Esophagus (tissue), 2 donors: ENCODE measurements at regions not wholly inside any gene's neighbourhood (a gene's known extent, or its start where the extent isn't known, plus 50 kb on each side); places are given as distances from the start of the nearest gene placed in this dataset.
"Not testable (repeated sequence)": the region's sequence is repeated elsewhere in the genome, so short reads cannot be mapped to it uniquely, and the experiment has no call there.

Experiments used
- H3K27ac ChIP-seq, 2 donors: one replicate each; pipeline ENCODE4 v1.5.1; 2013; ENCODE audit warnings: low read depth in 2 of 2, mild to moderate bottlenecking in 2 of 2, inconsistent platforms in 1 of 2, low read length in 1 of 2, moderate library complexity in 1 of 2
- H3K27me3 ChIP-seq, 2 donors: one replicate each; pipeline ENCODE4 v1.6.1; 2013; ENCODE audit warnings: low read length in 2 of 2, control low read depth in 1 of 2, mild to moderate bottlenecking in 1 of 2; ENCODE audit not compliant: insufficient read depth in 2 of 2, control insufficient read depth in 1 of 2
- H3K36me3 ChIP-seq, 2 donors: one replicate each; pipeline ENCODE4 v1.6.1; 2013; ENCODE audit warnings: low read length in 1 of 2; ENCODE audit not compliant: control insufficient read depth in 2 of 2, insufficient read depth in 2 of 2
- H3K4me1 ChIP-seq, 2 donors: one replicate each; pipeline ENCODE4 v1.6.1; 2013; ENCODE audit warnings: low read length in 1 of 2; ENCODE audit not compliant: control insufficient read depth in 2 of 2, insufficient read depth in 2 of 2
- H3K4me3 ChIP-seq, 2 donors: one replicate each; pipeline ENCODE4 v1.5.1; 2013; ENCODE audit warnings: low read length in 2 of 2, mild to moderate bottlenecking in 2 of 2, low read depth in 1 of 2, moderate library complexity in 1 of 2
- H3K9me3 ChIP-seq, 2 donors: one replicate each; pipeline ENCODE4 v1.6.1; 2013; ENCODE audit warnings: mild to moderate bottlenecking in 2 of 2, low read depth in 1 of 2, low read length in 1 of 2, moderate library complexity in 1 of 2; ENCODE audit not compliant: control insufficient read depth in 2 of 2, insufficient read depth in 1 of 2
- WGBS, 2 donors: extraction: QIAGEN DNeasy Blood & Tissue Kit; methylation state at CpG; one replicate each; pipeline ENCODE4 v1.1.7; 2013; 5-methylcytosine and 5-hydroxymethylcytosine counted together
- donor health status: healthy with polysubstance abuse.
- donor health status: Bipolar disorder and iron deficiency.

DNA sequence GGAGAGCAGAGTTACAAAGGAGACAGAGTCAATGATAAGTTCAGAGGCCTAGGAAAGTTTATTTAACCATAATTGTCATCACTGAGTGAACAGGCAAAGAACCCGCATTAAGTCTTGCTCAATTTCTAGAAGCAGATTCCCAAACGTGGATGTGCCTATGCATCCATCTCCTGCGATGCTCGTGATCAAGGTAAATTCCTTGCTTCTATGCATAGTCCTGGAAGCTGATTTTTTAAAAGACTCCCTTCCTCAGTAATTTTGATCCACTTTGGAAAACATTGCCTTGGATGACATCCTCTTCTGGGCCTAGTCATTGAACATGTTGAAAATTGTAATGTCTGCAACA lies 116.4 kb downstream of the TNFSF18 start:
- Histone ChIP-seq H3K36me3 (no peaks in the 10 kb centered on the region), H3K4me1 (no peaks in the 10 kb centered on the region), H3K27ac (peak overlapping the region; percentile 10 to 85), H3K4me3 (no peak overlapping the region), H3K27me3 (no peaks in the 10 kb centered on the region), H3K9me3 (no peaks in the 10 kb centered on the region)
- WGBS, 2 donors, result 60 to 74% methylated on average over 4 of the region's 4 CpGs

DNA sequence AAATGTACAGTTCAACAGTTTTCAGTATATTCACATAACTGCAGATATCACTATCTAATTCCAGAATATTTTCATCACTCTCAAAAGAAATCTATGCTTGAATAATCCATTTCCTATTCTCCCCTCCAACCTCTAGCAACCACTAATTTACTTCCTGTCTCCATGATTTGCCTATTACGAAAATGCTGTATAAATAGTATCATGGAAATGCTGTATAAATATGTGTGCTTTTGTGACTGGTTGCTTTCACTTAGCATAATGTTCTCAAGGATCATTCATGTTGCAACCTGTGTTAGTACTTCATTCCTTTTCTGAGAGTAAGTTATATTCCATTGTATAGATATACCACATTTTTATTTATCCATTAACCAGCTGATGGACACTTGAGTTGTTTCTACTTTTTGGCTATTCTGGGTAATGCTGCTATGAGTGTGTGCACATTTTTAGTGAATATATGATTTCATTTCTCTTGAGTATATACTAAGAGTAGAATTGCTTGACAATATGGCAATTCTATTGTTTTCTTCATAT lies 115.6 kb downstream of the TNFSF18 start:
- Histone ChIP-seq H3K36me3 (no peaks in the 10 kb centered on the region), H3K27ac (no peak overlapping the region), H3K4me3 (no peak overlapping the region), H3K9me3 (no peaks in the 10 kb centered on the region), H3K27me3 (no peaks in the 10 kb centered on the region), H3K4me1 (no peaks in the 10 kb centered on the region)
- 68 to 79% methylated on average over 1 of the region's 1 CpG for WGBS, 2 donors

DNA sequence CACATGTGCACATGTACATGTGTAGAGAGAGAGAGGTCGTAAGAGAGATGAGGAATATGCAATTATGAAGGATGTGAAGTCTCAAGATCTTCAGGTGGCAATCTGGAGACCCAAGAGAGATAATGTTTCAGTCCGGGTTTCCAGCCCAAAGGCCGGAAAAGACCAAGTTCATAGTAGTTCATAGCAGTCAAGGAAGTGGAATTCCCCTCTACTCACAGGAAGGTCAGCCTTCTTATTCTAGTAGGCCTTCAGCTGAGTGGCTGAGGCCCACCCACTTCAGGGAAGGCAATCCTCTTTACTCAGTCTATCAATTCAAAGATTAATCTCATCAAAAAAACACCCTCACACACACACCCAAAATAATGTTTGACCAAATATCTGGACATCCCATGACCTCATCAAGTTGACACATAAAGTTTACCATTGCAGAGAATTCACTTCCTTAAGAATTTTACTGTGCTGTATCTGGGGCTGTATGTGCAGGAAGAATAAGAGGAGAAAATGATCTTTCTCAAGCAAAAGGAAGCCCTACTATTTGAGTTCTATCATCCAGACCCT lies 114.6 kb downstream of the TNFSF18 start:
- H3K27ac ChIP-seq, result no peak overlapping the region
- H3K27me3 ChIP-seq, result no peaks in the 10 kb centered on the region
- H3K4me1 ChIP-seq, result no peaks in the 10 kb centered on the region
- no peak overlapping the region for H3K4me3 ChIP-seq
- no peaks in the 10 kb centered on the region for H3K36me3 ChIP-seq
- 89 to 92% methylated on average over 3 of the region's 3 CpGs for WGBS, 2 donors
- H3K9me3 ChIP-seq, result no peaks in the 10 kb centered on the region

DNA sequence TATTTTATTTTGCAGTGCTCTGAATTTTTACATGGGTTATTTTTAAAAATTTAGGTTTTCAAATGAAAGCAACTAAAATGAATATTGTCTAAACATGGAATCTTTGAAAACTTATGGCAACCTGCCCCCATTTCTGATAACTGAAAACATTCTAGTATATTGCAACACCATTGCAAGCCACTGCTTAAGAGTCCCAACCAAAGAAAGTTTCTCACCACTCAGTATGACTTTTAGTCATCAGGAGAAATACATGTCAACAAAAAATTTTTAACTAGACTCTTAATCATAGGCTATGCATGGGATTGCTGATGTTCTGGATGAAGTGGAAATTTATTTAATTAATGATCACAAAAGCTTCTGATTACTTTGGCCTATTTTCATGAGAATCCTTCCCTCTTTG lies 112.1 kb downstream of the TNFSF18 start:
- no peaks in the 10 kb centered on the region for H3K36me3 ChIP-seq
- H3K9me3 ChIP-seq, result no peaks in the 10 kb centered on the region
- no peak overlapping the region for H3K27ac ChIP-seq
- no peak overlapping the region for H3K4me3 ChIP-seq
- no peaks in the 10 kb centered on the region for H3K27me3 ChIP-seq
- no peaks in the 10 kb centered on the region for H3K4me1 ChIP-seq

DNA sequence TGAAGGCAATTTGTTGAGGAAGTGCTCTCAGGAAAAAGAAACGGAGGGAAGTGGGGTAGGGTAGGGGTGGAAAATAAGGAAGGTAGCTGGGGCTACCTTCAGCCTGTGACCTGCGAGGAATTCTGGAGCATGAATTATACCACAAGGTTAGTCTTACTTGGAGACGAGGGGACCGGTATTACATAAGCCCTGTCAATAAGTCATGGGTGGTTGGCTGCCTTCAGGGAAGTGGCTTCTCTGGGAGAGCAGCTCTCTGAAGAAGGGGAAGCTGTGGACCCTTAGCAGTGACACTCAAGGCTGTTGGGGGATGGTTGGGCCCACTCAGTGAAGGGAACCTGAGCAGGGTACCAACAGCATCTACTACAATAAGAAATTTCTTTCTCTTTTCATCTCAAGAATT lies 111.3 kb downstream of the TNFSF18 start:
- H3K36me3 ChIP-seq, result no peaks in the 10 kb centered on the region
- WGBS, 2 donors, result 87 to 88% methylated on average over 4 of the region's 4 CpGs
- H3K27me3 ChIP-seq, result no peaks in the 10 kb centered on the region

DNA sequence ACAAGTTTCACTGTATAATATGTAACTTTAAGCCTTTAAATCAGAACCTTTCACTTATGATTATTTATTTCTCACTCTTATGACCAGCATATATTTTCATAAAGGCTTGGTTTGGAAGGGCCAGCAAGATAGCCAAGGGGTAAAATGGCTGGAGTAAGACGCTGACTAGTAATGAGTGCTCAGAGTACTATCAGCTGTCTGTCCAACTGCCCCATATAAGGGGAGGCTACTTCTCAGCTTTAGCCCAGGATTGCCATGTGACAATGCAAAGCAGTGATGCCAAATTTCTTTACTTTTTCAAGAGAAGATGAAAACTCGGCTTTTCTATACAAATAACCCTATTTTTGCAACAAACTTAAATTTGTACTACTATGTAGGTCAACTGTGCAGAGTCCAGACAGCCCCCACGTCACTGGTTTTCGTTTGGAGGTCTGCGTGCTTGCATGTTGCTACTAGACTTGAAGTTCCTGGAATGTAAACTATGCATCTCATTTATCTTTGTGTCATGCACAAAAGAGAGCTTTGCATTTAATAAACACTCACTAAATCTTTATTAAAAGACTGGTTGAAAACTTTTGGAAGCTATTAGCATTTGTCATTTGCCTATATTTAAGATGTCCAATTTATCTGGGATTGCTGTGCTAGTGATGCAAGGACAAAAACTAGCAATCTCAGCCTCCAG lies 110.4 kb downstream of the TNFSF18 start:
- Histone ChIP-seq H3K27ac (no peak overlapping the region), H3K27me3 (no peaks in the 10 kb centered on the region), H3K4me3 (no peak overlapping the region), H3K9me3 (no peaks in the 10 kb centered on the region), H3K4me1 (no peaks in the 10 kb centered on the region), H3K36me3 (no peaks in the 10 kb centered on the region)
- 38 to 59% methylated on average over 5 of the region's 5 CpGs for WGBS, 2 donors

More for the DNA sequence above, 111.3 kb downstream of the TNFSF18 start:
- no peaks in the 10 kb centered on the region for H3K4me1 ChIP-seq
- no peak overlapping the region for H3K27ac ChIP-seq
- no peaks in the 10 kb centered on the region for H3K9me3 ChIP-seq
- H3K4me3 ChIP-seq, result no peak overlapping the region

DNA sequence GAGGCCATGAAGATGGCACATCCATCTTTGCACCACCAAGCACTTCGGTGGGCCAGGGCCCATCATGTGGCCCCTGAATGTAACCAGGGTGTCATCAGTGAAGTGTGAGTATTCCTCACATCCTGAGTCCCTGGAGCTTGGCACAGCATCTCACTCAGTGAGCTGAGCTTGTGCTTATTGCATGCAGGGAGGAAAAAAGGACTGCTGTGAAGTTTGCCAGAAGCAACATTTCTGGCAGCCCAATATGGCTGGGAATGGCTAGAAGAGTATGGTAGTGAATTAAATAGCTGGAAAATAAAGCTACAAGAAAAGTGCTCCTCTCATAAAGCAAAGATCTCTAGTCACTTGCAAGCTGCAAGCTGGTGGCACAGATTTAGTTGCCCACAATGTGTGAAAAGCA lies 109.3 kb downstream of the TNFSF18 start:
- H3K27ac ChIP-seq, result no peak overlapping the region
- no peak overlapping the region for H3K4me3 ChIP-seq
- H3K4me1 ChIP-seq, result no peaks in the 10 kb centered on the region
- WGBS, 2 donors, result 71 to 86% methylated on average over 1 of the region's 1 CpG
- H3K27me3 ChIP-seq, result no peaks in the 10 kb centered on the region
- H3K36me3 ChIP-seq, result no peaks in the 10 kb centered on the region
- H3K9me3 ChIP-seq, result no peaks in the 10 kb centered on the region

DNA sequence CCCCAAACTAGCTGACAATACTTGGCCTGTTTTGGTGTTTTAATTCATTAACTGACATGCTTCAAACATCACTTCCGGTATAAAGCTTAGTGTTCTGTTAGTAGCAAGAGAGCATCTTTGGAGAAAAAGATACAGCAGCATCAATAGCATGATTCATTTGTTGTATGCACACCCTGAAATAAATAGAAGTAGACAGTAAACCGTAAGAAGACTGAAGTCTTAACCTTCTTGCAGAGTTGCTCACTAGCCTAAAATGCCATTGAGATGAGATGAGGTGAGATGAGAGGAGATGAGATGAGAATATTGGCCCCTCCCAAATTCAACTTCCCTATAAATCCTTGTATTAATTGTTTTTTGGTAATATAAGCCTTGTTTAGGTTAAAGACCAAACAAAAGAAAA lies 108.8 kb downstream of the TNFSF18 start:
- Histone ChIP-seq H3K36me3 (no peaks in the 10 kb centered on the region), H3K27me3 (no peaks in the 10 kb centered on the region), H3K9me3 (no peaks in the 10 kb centered on the region), H3K27ac (no peak overlapping the region), H3K4me3 (no peak overlapping the region), H3K4me1 (no peaks in the 10 kb centered on the region)
- 60 to 64% methylated on average over 2 of the region's 2 CpGs for WGBS, 2 donors

DNA sequence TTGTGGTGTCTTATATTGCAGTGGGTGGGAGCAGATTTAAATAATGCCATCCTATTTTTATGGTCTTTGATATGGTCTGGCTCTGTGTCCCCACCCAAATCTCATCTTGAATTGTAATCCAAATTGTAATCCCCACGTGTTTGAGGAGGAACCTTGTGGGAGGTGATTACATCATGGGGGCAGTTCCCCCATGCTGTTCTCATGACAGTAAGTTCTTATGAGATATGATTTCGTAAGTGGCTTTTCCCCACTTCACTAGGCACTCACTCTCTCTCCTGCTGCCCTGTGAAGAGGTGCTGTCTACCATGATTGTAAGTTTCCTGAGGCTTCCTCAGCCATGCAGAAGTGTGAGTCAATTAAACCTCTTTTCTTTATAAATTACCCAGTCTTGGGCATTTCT lies 107.6 kb downstream of the TNFSF18 start:
- H3K4me3 ChIP-seq, H3K9me3 ChIP-seq, H3K27me3 ChIP-seq, H3K27ac ChIP-seq, H3K36me3 ChIP-seq, H3K4me1 ChIP-seq: not testable (repeated sequence)
- WGBS, 2 donors, result 80 to 90% methylated on average over 2 of the region's 2 CpGs

DNA sequence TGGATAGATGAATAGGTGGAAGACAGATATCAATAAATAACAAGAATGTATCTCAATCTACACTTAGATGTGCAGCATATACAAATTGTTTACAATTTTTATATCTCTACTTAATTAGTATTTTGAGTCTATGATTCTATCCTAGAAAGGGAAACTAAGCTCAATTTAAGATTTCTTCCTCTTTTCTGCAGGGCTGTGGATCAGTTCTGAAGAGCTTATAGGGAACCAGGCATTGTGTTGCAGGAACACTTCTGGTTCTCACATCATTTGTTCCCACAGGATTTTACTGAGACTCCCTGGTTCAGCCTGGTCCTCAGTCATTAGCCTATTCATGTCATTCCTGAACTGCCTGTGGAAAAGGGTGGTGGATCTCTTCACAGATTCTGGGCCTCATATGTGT lies 105.8 kb downstream of the TNFSF18 start:
- peaks cover 0 to 4% of the 10 kb centered on the region in 2 donors for H3K4me1 ChIP-seq
- H3K27me3 ChIP-seq, result no peaks in the 10 kb centered on the region
- no peak overlapping the region for H3K4me3 ChIP-seq
- no peaks in the 10 kb centered on the region for H3K36me3 ChIP-seq
- no peaks in the 10 kb centered on the region for H3K9me3 ChIP-seq
- H3K27ac ChIP-seq, result no peak overlapping the region
